ENCODE measurements at regions not wholly inside any gene's neighbourhood (a gene's known extent, or its start where the extent isn't known, plus 50 kb on each side); places are given as distances from the start of the nearest gene placed in this dataset.

- Mint-ChIP-seq H3K4me1 (peaks cover 13% of the 10 kb centered on the region), H3K27me3 (ENCODE audit: low read depth) (no peaks in the 10 kb centered on the region), H3K27ac (ENCODE audit: unreplicated experiment) (no peak overlapping the region), H3K36me3 (ENCODE audit: low read depth) (no peaks in the 10 kb centered on the region), H3K4me3 (no peak overlapping the region), H3K9me3 (peaks cover 2% of the 10 kb centered on the region)
- no peak for DNase-seq (ENCODE audit: low read depth, low spot score)
- TF ChIP-seq, protein P1, sequence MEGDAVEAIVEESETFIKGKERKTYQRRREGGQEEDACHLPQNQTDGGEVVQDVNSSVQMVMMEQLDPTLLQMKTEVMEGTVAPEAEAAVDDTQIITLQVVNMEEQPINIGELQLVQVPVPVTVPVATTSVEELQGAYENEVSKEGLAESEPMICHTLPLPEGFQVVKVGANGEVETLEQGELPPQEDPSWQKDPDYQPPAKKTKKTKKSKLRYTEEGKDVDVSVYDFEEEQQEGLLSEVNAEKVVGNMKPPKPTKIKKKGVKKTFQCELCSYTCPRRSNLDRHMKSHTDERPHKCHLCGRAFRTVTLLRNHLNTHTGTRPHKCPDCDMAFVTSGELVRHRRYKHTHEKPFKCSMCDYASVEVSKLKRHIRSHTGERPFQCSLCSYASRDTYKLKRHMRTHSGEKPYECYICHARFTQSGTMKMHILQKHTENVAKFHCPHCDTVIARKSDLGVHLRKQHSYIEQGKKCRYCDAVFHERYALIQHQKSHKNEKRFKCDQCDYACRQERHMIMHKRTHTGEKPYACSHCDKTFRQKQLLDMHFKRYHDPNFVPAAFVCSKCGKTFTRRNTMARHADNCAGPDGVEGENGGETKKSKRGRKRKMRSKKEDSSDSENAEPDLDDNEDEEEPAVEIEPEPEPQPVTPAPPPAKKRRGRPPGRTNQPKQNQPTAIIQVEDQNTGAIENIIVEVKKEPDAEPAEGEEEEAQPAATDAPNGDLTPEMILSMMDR (conservative IDR thresholded peaks at IDR 0.05): no peak
Measured at GRCh38 chr6:6941201-6941600, 166.6 kb upstream of the RREB1 start.

DNA sequence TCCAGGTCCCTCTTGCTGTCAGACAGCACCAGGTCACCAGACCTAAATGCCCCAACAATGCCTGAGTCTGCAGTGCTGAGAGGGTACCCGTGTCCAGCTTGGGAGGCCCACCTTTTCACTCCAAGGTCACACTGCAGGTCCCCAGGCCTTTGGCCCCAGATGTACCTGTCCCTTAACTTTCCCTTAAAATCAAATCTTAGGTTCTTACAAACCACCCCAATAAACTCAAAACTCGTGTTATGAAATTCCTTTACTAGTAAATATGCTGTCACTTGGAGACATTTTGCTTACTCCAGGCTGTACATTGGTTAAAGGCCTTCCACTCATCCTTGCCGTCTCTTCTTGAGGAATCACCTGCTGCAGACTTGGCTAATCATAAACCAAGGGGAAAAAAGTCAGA, 165.7 kb upstream of the RREB1 start:
- Mint-ChIP-seq H3K27me3 (ENCODE audit: low read depth) (no peaks in the 10 kb centered on the region), H3K4me1 (peaks cover 13% of the 10 kb centered on the region), H3K27ac (ENCODE audit: unreplicated experiment) (no peak overlapping the region), H3K36me3 (ENCODE audit: low read depth) (no peaks in the 10 kb centered on the region), H3K4me3 (no peak overlapping the region), H3K9me3 (peaks cover 2% of the 10 kb centered on the region)
- TF ChIP-seq, protein P1 (conservative IDR thresholded peaks at IDR 0.05): no peak
- DNase-seq (ENCODE audit: low read depth, low spot score): no peak

GRCh38 chr6:6942831-6943230, 164.9 kb upstream of the RREB1 start:
- H3K9me3 Mint-ChIP-seq: peaks cover 2% of the 10 kb centered on the region
- H3K4me3 Mint-ChIP-seq: no peak overlapping the region
- no peaks in the 10 kb centered on the region for H3K27me3 Mint-ChIP-seq (ENCODE audit: low read depth)
- H3K27ac Mint-ChIP-seq (ENCODE audit: unreplicated experiment): no peak overlapping the region
- DNase-seq (ENCODE audit: low read depth, low spot score): no peak
- H3K4me1 Mint-ChIP-seq: peaks cover 13% of the 10 kb centered on the region
- TF ChIP-seq, protein P1 (conservative IDR thresholded peaks at IDR 0.05): no peak
- no peaks in the 10 kb centered on the region for H3K36me3 Mint-ChIP-seq (ENCODE audit: low read depth)

DNA sequence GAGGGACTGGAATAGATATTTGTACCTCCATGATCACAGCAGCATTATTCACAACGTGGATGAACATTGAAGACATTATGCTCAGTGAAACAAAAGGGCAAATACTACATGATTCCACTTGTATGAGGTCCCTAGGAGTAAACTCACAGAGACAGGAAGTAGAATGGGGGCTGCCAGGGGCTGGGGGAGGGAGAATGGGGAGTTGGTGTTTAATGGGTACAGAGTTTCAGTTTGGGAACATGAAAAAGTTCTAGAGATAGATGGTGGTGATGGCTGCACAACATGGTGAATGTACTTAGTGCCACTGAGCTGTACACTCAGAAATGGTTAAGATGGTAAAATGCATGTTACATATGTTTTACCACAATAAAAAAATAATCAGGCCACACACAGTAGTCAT, 164.3 kb upstream of the RREB1 start:
- TF ChIP-seq, protein P1 (conservative IDR thresholded peaks at IDR 0.05): no peak
- H3K4me1 Mint-ChIP-seq: peaks cover 13% of the 10 kb centered on the region
- no peak for DNase-seq (ENCODE audit: low read depth, low spot score)
- H3K27me3 Mint-ChIP-seq (ENCODE audit: low read depth): no peaks in the 10 kb centered on the region
- H3K4me3 Mint-ChIP-seq: no peak overlapping the region
- H3K36me3 Mint-ChIP-seq (ENCODE audit: low read depth): no peaks in the 10 kb centered on the region
- no peak overlapping the region for H3K27ac Mint-ChIP-seq (ENCODE audit: unreplicated experiment)
- H3K9me3 Mint-ChIP-seq: peaks cover 2% of the 10 kb centered on the region

- H3K4me3 Mint-ChIP-seq: no peak overlapping the region
- H3K36me3 Mint-ChIP-seq (ENCODE audit: low read depth): peaks cover 6% of the 10 kb centered on the region
- TF ChIP-seq, protein P1 (conservative IDR thresholded peaks at IDR 0.05): no peak
- peaks cover 11% of the 10 kb centered on the region for H3K9me3 Mint-ChIP-seq
- H3K4me1 Mint-ChIP-seq: peaks cover 13% of the 10 kb centered on the region
- no peak overlapping the region for H3K27ac Mint-ChIP-seq (ENCODE audit: unreplicated experiment)
- H3K27me3 Mint-ChIP-seq (ENCODE audit: low read depth): no peaks in the 10 kb centered on the region
- no peak for DNase-seq (ENCODE audit: low read depth, low spot score)
Measured at GRCh38 chr6:6946206-6947155, 161.3 kb upstream of the RREB1 start.
